HFF-Myc (cell line): ENCODE measurements at regions not wholly inside any gene's neighbourhood (a gene's known extent, or its start where the extent isn't known, plus 50 kb on each side); places are given as distances from the start of the nearest gene placed in this dataset.

ENCODE experiments used
- DNase-seq: peaks from one replicate; pipeline ENCODE4 v3.0.0-alpha.2; 2011; ENCODE audit warnings: low read depth; ENCODE audit errors: extremely low read depth
- H3K4me3 ChIP-seq: replicated peaks from 2 replicates; pipeline ENCODE4 v1.5.1; 2011; ENCODE audit warnings: low read depth, mild to moderate bottlenecking, control low read depth, low read length
- CTCF ChIP-seq: IDR thresholded peaks from 2 replicates; pipeline ENCODE4 v1.5.1; 2012; ENCODE audit warnings: mild to moderate bottlenecking, low read depth, low read length, control low read depth; ENCODE audit errors: missing control alignments

- TF ChIP-seq CTCF = no peak
- no peak overlapping the region for H3K4me3 ChIP-seq
Observed at GRCh38 chrX:39850630-39851152, 247.1 kb downstream of the BCOR start.

GRCh38 chrX:39851745-39852455 lies 245.9 kb downstream of the BCOR start:
- TF ChIP-seq CTCF = no peak
- no peak for DNase-seq
- no peak overlapping the region for H3K4me3 ChIP-seq

More at GRCh38 chrX:39850630-39851152, 247.1 kb downstream of the BCOR start:
- peak; percentile 60 for DNase-seq

- H3K4me3 ChIP-seq = no peak overlapping the region
- no peak for TF ChIP-seq CTCF
- no peak for DNase-seq
Observed at GRCh38 chrX:39852491-39852890, 245.3 kb downstream of the BCOR start.

- DNase-seq = no peak
- TF ChIP-seq CTCF = no peak
- H3K4me3 ChIP-seq = no peak overlapping the region
Observed at GRCh38 chrX:39853417-39854030, 244.2 kb downstream of the BCOR start.

DNA sequence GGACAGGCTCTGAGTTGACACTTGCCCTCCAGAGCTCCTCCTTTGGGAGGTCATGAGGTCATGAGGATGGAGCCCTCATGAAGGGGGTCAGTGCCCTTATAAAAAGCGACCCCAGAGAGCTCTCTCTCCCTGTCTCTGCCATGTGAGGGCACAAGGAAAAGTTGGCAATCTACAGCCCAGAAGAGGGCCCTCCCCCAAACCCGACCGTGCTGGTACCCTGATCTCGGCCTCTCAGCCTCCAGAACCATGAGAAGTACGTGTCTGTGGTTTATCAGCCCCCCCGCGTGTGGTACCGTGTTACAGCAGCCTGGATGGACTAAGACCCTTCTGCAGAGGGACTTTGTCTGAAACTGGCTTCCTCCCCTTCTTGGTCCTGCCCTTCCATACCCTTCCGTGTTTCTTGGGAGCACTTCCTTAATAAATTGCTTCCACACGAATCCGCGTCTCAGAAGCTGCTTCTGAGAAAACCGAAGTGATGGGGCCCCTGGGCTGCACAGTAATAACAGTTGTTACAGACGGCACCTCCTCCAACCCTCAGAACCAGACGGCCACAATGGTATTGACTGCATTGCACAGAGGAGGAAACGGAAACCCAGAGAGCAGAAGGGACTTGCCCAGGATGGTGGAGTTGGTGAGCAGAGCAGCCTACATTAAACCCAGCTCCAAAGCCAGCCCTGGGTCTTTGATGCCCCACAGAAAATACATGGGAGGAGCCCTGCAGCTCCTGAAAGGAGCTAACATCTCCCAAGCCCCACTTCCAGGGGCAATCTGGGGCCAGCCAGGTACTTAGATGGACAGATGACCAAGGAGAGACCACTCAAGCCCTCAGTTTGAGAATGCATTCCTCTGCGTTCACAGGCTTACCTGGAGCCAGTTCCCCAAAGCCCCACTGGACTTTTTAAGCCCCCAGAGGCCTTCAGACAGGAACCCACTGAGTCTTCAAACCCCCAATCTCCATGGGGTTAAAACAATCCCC lies 242.7 kb downstream of the BCOR start:
- no peak overlapping the region for H3K4me3 ChIP-seq
- TF ChIP-seq CTCF = no peak
- DNase-seq = no peak

GRCh38 chrX:39855748-39856129 lies 242.0 kb downstream of the BCOR start:
- DNase-seq = no peak
- no peak overlapping the region for H3K4me3 ChIP-seq
- no peak for TF ChIP-seq CTCF
